H1 (cell line): ENCODE measurements at regions not wholly inside any gene's neighbourhood (a gene's known extent, or its start where the extent isn't known, plus 50 kb on each side); places are given as distances from the start of the nearest gene placed in this dataset.

Source experiments
- BRCA1 ChIP-seq: IDR thresholded peaks from 2 replicates; pipeline ENCODE4 v1.6.1; 2012; ENCODE audit warnings: low read depth, low read length, improper control_type of control experiment
- CHD2 ChIP-seq: IDR thresholded peaks from 2 replicates; pipeline ENCODE4 v1.6.1; 2012; ENCODE audit warnings: low read length, improper control_type of control experiment
- CHD7 ChIP-seq: fragments of 300-600 bp; sonication (generic); IDR thresholded peaks from 2 replicates; pipeline ENCODE4 v1.7.1; 2012; ENCODE audit warnings: low read length, moderate library complexity, mild to moderate bottlenecking, inconsistent platforms; ENCODE audit not compliant: insufficient replicate concordance
- FOSL1 ChIP-seq: IDR thresholded peaks from 2 replicates; pipeline ENCODE4 v1.6.1; 2011; ENCODE audit warnings: mild to moderate bottlenecking, low read depth, low read length, moderate library complexity; ENCODE audit not compliant: insufficient read depth
- PHF8 ChIP-seq: fragments of 200-600 bp; sonication (generic); conservative IDR thresholded peaks from 2 replicates; pipeline ENCODE4 v1.7.1; 2012; ENCODE audit warnings: low read depth, mild to moderate bottlenecking, inconsistent platforms, low read length, moderate library complexity
- RAD21 ChIP-seq, 2 experiments: IDR thresholded peaks in 1 of 2; conservative IDR thresholded peaks in 1 of 2; 2 replicates each; pipeline ENCODE4 v1.6.1; 2011; ENCODE audit warnings: low read depth in 2 of 2, low read length in 2 of 2, improper control_type of control experiment in 1 of 2, inconsistent platforms in 1 of 2, mild to moderate bottlenecking in 1 of 2, moderate library complexity in 1 of 2
- RBBP5 ChIP-seq: IDR thresholded peaks from 2 replicates; pipeline ENCODE4 v1.7.1; 2012; ENCODE audit warnings: low read depth, mild to moderate bottlenecking, inconsistent platforms, low read length, moderate library complexity, borderline replicate concordance
- SAP30 ChIP-seq: fragments of 300-600 bp; sonication (generic); IDR thresholded peaks from 2 replicates; pipeline ENCODE4 v1.7.1; 2012; ENCODE audit warnings: low read length, moderate library complexity, mild to moderate bottlenecking, inconsistent platforms; ENCODE audit not compliant: insufficient read depth, insufficient replicate concordance
- SIRT6 ChIP-seq: IDR thresholded peaks from one replicate; pipeline ENCODE4 v1.7.1; 2012; ENCODE audit warnings: low read length, inconsistent platforms
- SIX5 ChIP-seq: IDR thresholded peaks from 2 replicates; pipeline ENCODE4 v1.6.1; 2011; ENCODE audit warnings: mild to moderate bottlenecking, low read depth, low read length
- SP2 ChIP-seq: IDR thresholded peaks from 2 replicates; pipeline ENCODE4 v1.6.1; 2012; ENCODE audit warnings: mild to moderate bottlenecking, low read length, inconsistent platforms
- TCF12 ChIP-seq: IDR thresholded peaks from 2 replicates; pipeline ENCODE4 v1.6.1; 2011; ENCODE audit warnings: low read depth, mild to moderate bottlenecking, low read length
- ZNF274 ChIP-seq: IDR thresholded peaks from 2 replicates; pipeline ENCODE4 v1.7.0; 2012; ENCODE audit warnings: low read length, borderline replicate concordance; ENCODE audit errors: extremely low read depth

- TF ChIP-seq CHD7, result no peak
- TF ChIP-seq SIX5, result no peak
- TF ChIP-seq TCF12, result no peak
- TF ChIP-seq RBBP5, result no peak
- no peak for TF ChIP-seq FOSL1
- TF ChIP-seq SAP30, result no peak
- TF ChIP-seq PHF8, result no peak
- no peak for TF ChIP-seq ZNF274
- no peak for TF ChIP-seq RAD21 (IDR thresholded peaks at IDR 0.05 in 1 of 2, conservative IDR thresholded peaks at IDR 0.05 in 1 of 2; ENCODE audit: low read depth in 2 of 2, low read length in 2 of 2)
- no peak for TF ChIP-seq BRCA1
- no peak for TF ChIP-seq SIRT6
- no peak for TF ChIP-seq SP2
- TF ChIP-seq CHD2, result no peak
Observed at GRCh38 chr5:20323323-20323722, 335.3 kb upstream of the CDH18 start (continued).
